ENCODE measurements at regions not wholly inside any gene's neighbourhood (a gene's known extent, or its start where the extent isn't known, plus 50 kb on each side); places are given as distances from the start of the nearest gene placed in this dataset.

GRCh38 chr6:169146521-169146920 lies 107.1 kb downstream of the THBS2 start:
- WGBS, 2 experiments (ENCODE audit: insufficient coverage in 1 of 2, insufficient read length in 1 of 2): 93 to 98% methylated on average over 2 of the region's 2 CpGs
- Histone ChIP-seq H3K4me3 (ENCODE audit: low read length) (no peak overlapping the region), H3K9me3 (ENCODE audit: control insufficient read depth, low read length) (peaks cover 20% of the 10 kb centered on the region), H3K9ac (ENCODE audit: extremely low read depth, low read length, poor library complexity, severe bottlenecking) (no peak overlapping the region), H3K36me3 (ENCODE audit: control insufficient read depth, insufficient read depth, low read length) (no peaks in the 10 kb centered on the region), H3K27ac (ENCODE audit: low read depth, low read length) (no peak overlapping the region), H3K4me1 (ENCODE audit: control insufficient read depth, insufficient read depth, low read length) (no peaks in the 10 kb centered on the region), H3K27me3 (ENCODE audit: control insufficient read depth, insufficient read depth, low read length, poor library complexity, severe bottlenecking) (no peaks in the 10 kb centered on the region)
- DNase-seq: no peak
- H3K4me3 Mint-ChIP-seq: no peak overlapping the region
- no peak overlapping the region for H3K27ac Mint-ChIP-seq
- no peaks in the 10 kb centered on the region for H3K27me3 Mint-ChIP-seq (ENCODE audit: insufficient read depth)
- TF ChIP-seq CTCF (conservative IDR thresholded peaks at IDR 0.05): no peak
- peaks cover 2% of the 10 kb centered on the region for H3K36me3 Mint-ChIP-seq (ENCODE audit: low read depth)
- H3K9me3 Mint-ChIP-seq: peaks cover 43% of the 10 kb centered on the region
- no peaks in the 10 kb centered on the region for H3K4me1 Mint-ChIP-seq

- H3K4me1 Mint-ChIP-seq: no peaks in the 10 kb centered on the region
- 92 to 95% methylated on average over 6 to 10 of the region's 10 CpGs for WGBS, 2 experiments (ENCODE audit: insufficient coverage in 1 of 2, insufficient read length in 1 of 2)
- no peak overlapping the region for H3K27ac ChIP-seq (ENCODE audit: low read depth, low read length)
These were observed 107.6 kb downstream of the THBS2 start for GRCh38 chr6:169145991-169146501.

GRCh38 chr6:169145496-169145895 lies 108.2 kb downstream of the THBS2 start:
- Mint-ChIP-seq H3K27ac (no peak overlapping the region), H3K9me3 (peaks cover 34% of the 10 kb centered on the region), H3K4me1 (no peaks in the 10 kb centered on the region), H3K36me3 (ENCODE audit: low read depth) (peaks cover 2% of the 10 kb centered on the region), H3K4me3 (no peak overlapping the region), H3K27me3 (ENCODE audit: insufficient read depth) (no peaks in the 10 kb centered on the region)
- 99% methylated on average over 4 of the region's 6 CpGs; no CpG with 5 or more reads in 1 of the 2 experiments for WGBS, 2 experiments (ENCODE audit: insufficient coverage in 1 of 2, insufficient read length in 1 of 2)
- Histone ChIP-seq H3K36me3 (ENCODE audit: control insufficient read depth, insufficient read depth, low read length) (no peaks in the 10 kb centered on the region), H3K27ac (ENCODE audit: low read depth, low read length) (no peak overlapping the region), H3K9ac (ENCODE audit: extremely low read depth, low read length, poor library complexity, severe bottlenecking) (no peak overlapping the region), H3K27me3 (ENCODE audit: control insufficient read depth, insufficient read depth, low read length, poor library complexity, severe bottlenecking) (no peaks in the 10 kb centered on the region), H3K9me3 (ENCODE audit: control insufficient read depth, low read length) (peaks cover 10% of the 10 kb centered on the region), H3K4me1 (ENCODE audit: control insufficient read depth, insufficient read depth, low read length) (no peaks in the 10 kb centered on the region), H3K4me3 (ENCODE audit: low read length) (no peak overlapping the region)
- no peak for DNase-seq
- no peak for TF ChIP-seq CTCF (conservative IDR thresholded peaks at IDR 0.05)

More at GRCh38 chr6:169145991-169146501, 107.6 kb downstream of the THBS2 start:
- H3K4me3 Mint-ChIP-seq: no peak overlapping the region
- no peak for TF ChIP-seq CTCF (conservative IDR thresholded peaks at IDR 0.05)
- Histone ChIP-seq H3K9me3 (ENCODE audit: control insufficient read depth, low read length) (peaks cover 16% of the 10 kb centered on the region), H3K36me3 (ENCODE audit: control insufficient read depth, insufficient read depth, low read length) (no peaks in the 10 kb centered on the region), H3K9ac (ENCODE audit: extremely low read depth, low read length, poor library complexity, severe bottlenecking) (no peak overlapping the region), H3K27me3 (ENCODE audit: control insufficient read depth, insufficient read depth, low read length, poor library complexity, severe bottlenecking) (no peaks in the 10 kb centered on the region), H3K4me3 (ENCODE audit: low read length) (no peak overlapping the region), H3K4me1 (ENCODE audit: control insufficient read depth, insufficient read depth, low read length) (no peaks in the 10 kb centered on the region)
- no peak for DNase-seq
- peaks cover 40% of the 10 kb centered on the region for H3K9me3 Mint-ChIP-seq
- peaks cover 2% of the 10 kb centered on the region for H3K36me3 Mint-ChIP-seq (ENCODE audit: low read depth)
- no peaks in the 10 kb centered on the region for H3K27me3 Mint-ChIP-seq (ENCODE audit: insufficient read depth)
- no peak overlapping the region for H3K27ac Mint-ChIP-seq

All from endodermal cell (in vitro differentiated cells).